ENCODE measurements at regions not wholly inside any gene's neighbourhood (a gene's known extent, or its start where the extent isn't known, plus 50 kb on each side); places are given as distances from the start of the nearest gene placed in this dataset.
"Not testable (repeated sequence)": the region's sequence is repeated elsewhere in the genome, so short reads cannot be mapped to it uniquely, and the experiment has no call there.

DNA sequence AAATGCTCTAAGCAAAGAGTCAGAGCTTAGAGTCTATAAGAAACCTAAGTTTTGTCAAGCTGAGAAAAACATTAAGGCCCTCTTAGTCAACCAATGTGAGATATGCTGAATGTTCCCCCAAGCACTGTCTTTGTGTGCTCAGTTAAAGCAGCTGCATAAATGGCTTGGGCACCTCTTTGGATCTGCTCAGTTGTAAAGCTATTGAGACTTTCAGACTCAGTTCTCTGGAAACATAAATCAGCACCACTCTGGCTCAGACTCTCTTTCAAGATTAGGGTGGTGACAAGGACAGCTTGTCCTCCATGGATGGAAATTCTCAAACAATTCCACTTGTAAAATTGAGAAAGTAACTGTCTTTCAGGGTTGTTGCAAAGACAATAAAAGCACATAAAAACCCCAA, 807.9 kb downstream of the PRELID2 start:
- H3K27me3 ChIP-seq = no peaks in the 10 kb centered on the region
- no peaks in the 10 kb centered on the region for H3K4me1 ChIP-seq
- TF ChIP-seq, protein P1, sequence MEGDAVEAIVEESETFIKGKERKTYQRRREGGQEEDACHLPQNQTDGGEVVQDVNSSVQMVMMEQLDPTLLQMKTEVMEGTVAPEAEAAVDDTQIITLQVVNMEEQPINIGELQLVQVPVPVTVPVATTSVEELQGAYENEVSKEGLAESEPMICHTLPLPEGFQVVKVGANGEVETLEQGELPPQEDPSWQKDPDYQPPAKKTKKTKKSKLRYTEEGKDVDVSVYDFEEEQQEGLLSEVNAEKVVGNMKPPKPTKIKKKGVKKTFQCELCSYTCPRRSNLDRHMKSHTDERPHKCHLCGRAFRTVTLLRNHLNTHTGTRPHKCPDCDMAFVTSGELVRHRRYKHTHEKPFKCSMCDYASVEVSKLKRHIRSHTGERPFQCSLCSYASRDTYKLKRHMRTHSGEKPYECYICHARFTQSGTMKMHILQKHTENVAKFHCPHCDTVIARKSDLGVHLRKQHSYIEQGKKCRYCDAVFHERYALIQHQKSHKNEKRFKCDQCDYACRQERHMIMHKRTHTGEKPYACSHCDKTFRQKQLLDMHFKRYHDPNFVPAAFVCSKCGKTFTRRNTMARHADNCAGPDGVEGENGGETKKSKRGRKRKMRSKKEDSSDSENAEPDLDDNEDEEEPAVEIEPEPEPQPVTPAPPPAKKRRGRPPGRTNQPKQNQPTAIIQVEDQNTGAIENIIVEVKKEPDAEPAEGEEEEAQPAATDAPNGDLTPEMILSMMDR (IDR thresholded peaks at IDR 0.05) = no peak
- H3K36me3 ChIP-seq = no peaks in the 10 kb centered on the region
- no peaks in the 10 kb centered on the region for H3K9me3 ChIP-seq
- no peak for DNase-seq (ENCODE audit: low spot score in 2 of 2)
- intact Hi-C loops (cut with DNase I) = no loop called here
- H3K27ac ChIP-seq = no peak overlapping the region
- no peak overlapping the region for H3K4me3 ChIP-seq

DNA sequence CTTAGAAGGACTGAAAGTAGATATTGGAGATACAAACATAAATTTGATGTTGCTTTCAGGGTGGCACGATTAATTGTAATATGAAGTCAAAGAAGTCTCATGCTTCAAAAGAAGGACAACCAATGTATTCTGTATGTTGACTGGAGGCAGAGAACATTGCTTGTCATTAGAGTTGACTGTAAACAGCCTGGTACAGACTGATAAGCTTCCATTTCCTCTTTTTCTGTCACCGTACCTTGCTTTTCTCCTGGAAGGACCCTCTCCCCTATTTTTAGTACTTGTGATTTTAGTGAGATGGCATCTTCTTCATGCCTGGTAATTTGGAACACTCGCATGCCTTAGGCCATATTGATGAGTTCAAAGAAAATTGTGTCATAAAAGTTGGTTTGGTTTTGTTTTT, 809.4 kb downstream of the PRELID2 start:
- intact Hi-C loops (cut with DNase I) = no loop called here
- no peaks in the 10 kb centered on the region for H3K36me3 ChIP-seq
- no peak overlapping the region for H3K27ac ChIP-seq
- H3K27me3 ChIP-seq = no peaks in the 10 kb centered on the region
- H3K4me1 ChIP-seq = no peaks in the 10 kb centered on the region
- TF ChIP-seq, protein P1 (IDR thresholded peaks at IDR 0.05) = no peak
- no peak for DNase-seq (ENCODE audit: low spot score in 2 of 2)
- H3K4me3 ChIP-seq = no peak overlapping the region
- H3K9me3 ChIP-seq = no peaks in the 10 kb centered on the region

DNA sequence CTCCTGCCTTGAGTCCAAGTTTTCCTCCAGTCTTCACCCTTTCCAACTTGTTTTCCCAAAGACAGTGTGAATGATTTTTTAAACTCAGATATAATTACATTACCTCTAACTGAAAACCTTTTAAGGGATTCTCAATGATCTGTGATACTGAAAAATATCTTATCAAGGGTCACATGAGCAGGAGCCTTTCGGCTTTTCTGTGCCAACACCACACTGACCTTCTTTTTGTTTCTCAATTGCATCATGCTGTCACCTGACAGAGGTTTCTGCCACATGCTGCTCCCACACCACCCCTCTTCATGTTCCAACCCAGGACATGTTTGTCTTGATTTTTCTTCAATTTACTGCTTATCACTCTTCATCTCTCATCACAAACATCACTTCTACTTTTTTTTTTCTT, 820.0 kb downstream of the PRELID2 start:
- Histone ChIP-seq H3K27me3 (no peaks in the 10 kb centered on the region), H3K27ac (no peak overlapping the region), H3K4me1 (no peaks in the 10 kb centered on the region), H3K9me3 (no peaks in the 10 kb centered on the region), H3K4me3 (no peak overlapping the region), H3K36me3 (no peaks in the 10 kb centered on the region)
- TF ChIP-seq, protein P1 (IDR thresholded peaks at IDR 0.05) = no peak
- intact Hi-C loops (cut with DNase I) = no loop called here
- no peak for DNase-seq (ENCODE audit: low spot score in 2 of 2)

DNA sequence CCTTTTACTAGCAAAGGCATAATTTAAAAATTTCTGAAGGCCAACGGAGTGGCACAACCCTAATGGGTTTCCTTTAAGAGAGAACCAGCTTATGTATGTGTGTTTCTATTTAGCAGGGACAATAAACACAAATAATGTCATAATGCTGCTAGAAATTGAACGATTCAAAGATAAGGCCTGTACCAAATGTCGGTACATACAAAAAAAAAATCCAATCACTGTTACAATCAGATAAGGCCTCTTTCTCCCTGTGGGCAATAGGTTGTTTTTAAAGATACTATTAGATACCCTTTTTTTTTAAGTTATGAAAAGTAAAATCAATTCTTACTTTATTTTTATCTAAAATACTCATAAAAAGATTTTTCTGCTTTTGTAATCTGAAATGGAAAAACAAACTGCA, 821.0 kb downstream of the PRELID2 start:
- Histone ChIP-seq H3K27ac (no peak overlapping the region), H3K36me3 (no peaks in the 10 kb centered on the region), H3K27me3 (no peaks in the 10 kb centered on the region), H3K4me3 (no peak overlapping the region), H3K9me3 (no peaks in the 10 kb centered on the region), H3K4me1 (no peaks in the 10 kb centered on the region)
- no peak for DNase-seq (ENCODE audit: low spot score in 2 of 2)
- intact Hi-C loops (cut with DNase I) = no loop called here
- TF ChIP-seq, protein P1 (IDR thresholded peaks at IDR 0.05) = no peak

DNA sequence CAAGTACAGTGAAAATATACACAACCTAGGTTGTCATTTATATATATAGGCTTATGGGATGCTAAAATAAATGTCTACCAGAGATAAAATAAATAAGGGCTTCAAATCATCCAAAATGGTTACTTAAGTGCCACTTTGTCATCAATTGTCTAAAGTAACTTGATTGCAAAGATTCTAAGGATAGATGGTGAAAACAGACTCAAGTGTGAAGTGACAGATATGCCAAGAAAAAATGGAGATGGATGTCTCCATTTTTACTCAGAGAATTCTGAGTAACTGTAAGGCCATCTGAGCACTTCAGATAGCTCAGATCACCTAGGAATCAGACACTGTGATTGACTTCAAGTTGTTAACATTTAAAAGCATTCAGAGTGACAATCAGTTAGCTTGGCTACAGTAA, 824.3 kb downstream of the PRELID2 start:
- no peaks in the 10 kb centered on the region for H3K4me1 ChIP-seq
- H3K36me3 ChIP-seq = no peaks in the 10 kb centered on the region
- no peaks in the 10 kb centered on the region for H3K27me3 ChIP-seq
- no peak overlapping the region for H3K4me3 ChIP-seq
- H3K27ac ChIP-seq = no peak overlapping the region
- TF ChIP-seq, protein P1 (IDR thresholded peaks at IDR 0.05) = no peak
- H3K9me3 ChIP-seq = no peaks in the 10 kb centered on the region
- intact Hi-C loops (cut with DNase I) = no loop called here
- DNase-seq (ENCODE audit: low spot score in 2 of 2) = no peak

DNA sequence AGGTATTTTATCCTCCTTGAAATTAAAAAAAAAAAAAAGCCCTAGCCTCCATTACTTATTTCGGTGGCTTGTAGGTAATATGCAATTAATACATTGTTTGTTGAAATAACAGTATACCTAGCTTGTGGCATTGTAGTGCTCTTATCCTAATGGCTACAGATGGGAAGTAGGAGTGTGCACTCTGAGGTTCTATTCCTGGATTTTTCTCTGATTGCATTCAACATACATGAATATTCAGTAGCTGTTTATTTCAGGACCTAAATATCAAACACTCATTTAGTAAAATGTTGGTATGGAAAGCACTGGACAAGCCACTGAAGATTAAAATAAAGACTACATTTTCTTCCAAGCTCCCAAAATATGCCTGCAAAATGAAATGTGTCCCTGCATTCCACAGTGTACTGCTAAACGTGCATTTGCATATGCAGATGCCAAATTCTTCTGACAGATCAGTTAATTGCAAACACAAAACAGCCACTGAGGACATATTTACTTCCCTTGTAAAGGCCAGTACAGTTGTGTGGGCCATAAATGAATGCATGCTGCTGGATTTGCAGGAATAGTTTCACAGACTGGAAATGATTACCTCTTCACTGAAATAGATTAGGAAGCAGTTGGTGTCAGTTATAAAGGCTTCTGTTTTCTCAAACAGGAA, 826.1 kb downstream of the PRELID2 start:
- no peaks in the 10 kb centered on the region for H3K9me3 ChIP-seq
- H3K36me3 ChIP-seq = no peaks in the 10 kb centered on the region
- H3K4me1 ChIP-seq = no peaks in the 10 kb centered on the region
- DNase-seq (ENCODE audit: low spot score in 2 of 2) = no peak
- H3K4me3 ChIP-seq = no peak overlapping the region
- TF ChIP-seq, protein P1 (IDR thresholded peaks at IDR 0.05) = no peak
- no peaks in the 10 kb centered on the region for H3K27me3 ChIP-seq
- intact Hi-C loops (cut with DNase I) = no loop called here
- no peak overlapping the region for H3K27ac ChIP-seq

DNA sequence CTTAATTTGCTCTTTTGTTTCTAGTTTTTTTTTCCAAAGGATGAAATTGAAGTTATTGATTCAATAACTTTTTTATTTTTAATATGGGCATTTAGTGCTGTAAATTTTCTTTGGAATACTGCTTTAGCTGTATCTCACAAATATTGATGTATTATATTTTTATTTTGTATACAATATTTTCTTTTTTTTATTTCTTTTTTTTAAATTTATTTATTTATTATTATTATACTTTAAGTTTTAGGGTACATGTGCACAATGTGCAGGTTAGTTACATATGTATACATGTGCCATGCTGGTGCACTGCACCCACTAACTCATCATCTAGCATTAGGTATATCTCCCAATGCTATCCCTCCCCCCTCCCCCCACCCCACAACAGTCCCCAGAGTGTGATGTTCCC, 823.7 kb downstream of the KCTD16 start:
- DNase-seq (ENCODE audit: low spot score in 2 of 2); H3K9me3 ChIP-seq; H3K27me3 ChIP-seq; H3K36me3 ChIP-seq; H3K4me3 ChIP-seq; H3K27ac ChIP-seq; H3K4me1 ChIP-seq; intact Hi-C loops (cut with DNase I): not testable (repeated sequence)

All from ascending aorta (tissue), 2 donors.